SK-N-SH (cell line): ENCODE measurements at regions not wholly inside any gene's neighbourhood (a gene's known extent, or its start where the extent isn't known, plus 50 kb on each side); places are given as distances from the start of the nearest gene placed in this dataset.

Experiments
- CTCF ChIP-seq: fragments of 200-600 bp; sonication (generic); IDR thresholded peaks from 2 replicates; pipeline ENCODE4 v1.6.1; 2017; ENCODE audit warnings: antibody characterized with exemption, mild to moderate bottlenecking, moderate library complexity
- EP300 ChIP-seq, 2 experiments: IDR thresholded peaks; 2 replicates each; pipeline versions ENCODE4 v1.4.0 to v1.6.1; 2012; ENCODE audit warnings: borderline replicate concordance in 1 of 2, low read depth in 1 of 2, low read length in 1 of 2
- EZH2phosphoT487 ChIP-seq: fragments of 200-600 bp; sonication (generic); IDR thresholded peaks from 2 replicates; pipeline ENCODE4 v1.6.1; 2017; ENCODE audit warnings: low read depth, mixed run types, mild to moderate bottlenecking, antibody characterized with exemption, moderate library complexity, borderline replicate concordance
- FOXJ3 ChIP-seq: sonication (generic); formaldehyde crosslinking; IDR thresholded peaks from 2 replicates; pipeline ENCODE4 v1.5.1; 2020; ENCODE audit warnings: mild to moderate bottlenecking, missing genetic modification reagents
- MXI1 ChIP-seq: IDR thresholded peaks from 2 replicates; pipeline ENCODE4 v1.6.1; 2012; ENCODE audit warnings: mild to moderate bottlenecking, low read depth, low read length, improper control_type of control experiment
- PBX3 ChIP-seq: IDR thresholded peaks from 2 replicates; pipeline ENCODE4; 2012
- POLR2AphosphoS5 ChIP-seq: IDR thresholded peaks from 2 replicates; pipeline ENCODE4 v1.6.1; 2012; ENCODE audit warnings: low read depth, low read length
- RFX5 ChIP-seq: IDR thresholded peaks from 2 replicates; pipeline ENCODE4 v1.6.1; 2012; ENCODE audit warnings: mild to moderate bottlenecking, improper control_type of control experiment, low read length
- SIN3A ChIP-seq: IDR thresholded peaks from 2 replicates; pipeline ENCODE4 v1.6.1; 2012; ENCODE audit warnings: low read depth, mild to moderate bottlenecking, low read length, moderate library complexity, borderline replicate concordance
- TAF1 ChIP-seq: IDR thresholded peaks from 2 replicates; pipeline ENCODE4 v1.6.1; 2012; ENCODE audit warnings: low read depth, mild to moderate bottlenecking, low read length, moderate library complexity, borderline replicate concordance
- TCF12 ChIP-seq: IDR thresholded peaks from 2 replicates; pipeline ENCODE4 v1.4.0; 2012
- YY1 ChIP-seq: IDR thresholded peaks from 2 replicates; pipeline ENCODE4 v1.4.0; 2012; ENCODE audit warnings: low read depth, mild to moderate bottlenecking

GRCh38 chr17:21475571-21475970 is 99.4 kb downstream of the KCNJ12 start:
- TF ChIP-seq EZH2phosphoT487 (no peak), CTCF (no peak), MXI1 (no peak), EP300 (IDR thresholded peaks at IDR 0.05; ENCODE audit: borderline replicate concordance in 1 of 2, low read depth in 1 of 2, low read length in 1 of 2) (no peak), SIN3A (no peak), TCF12 (no peak), YY1 (no peak), RFX5 (no peak), FOXJ3 (CRISPR knock-in tag) (no peak), PBX3 (no peak), POLR2AphosphoS5 (no peak), TAF1 (no peak)
